ENCODE measurements at regions not wholly inside any gene's neighbourhood (a gene's known extent, or its start where the extent isn't known, plus 50 kb on each side); places are given as distances from the start of the nearest gene placed in this dataset.

DNA sequence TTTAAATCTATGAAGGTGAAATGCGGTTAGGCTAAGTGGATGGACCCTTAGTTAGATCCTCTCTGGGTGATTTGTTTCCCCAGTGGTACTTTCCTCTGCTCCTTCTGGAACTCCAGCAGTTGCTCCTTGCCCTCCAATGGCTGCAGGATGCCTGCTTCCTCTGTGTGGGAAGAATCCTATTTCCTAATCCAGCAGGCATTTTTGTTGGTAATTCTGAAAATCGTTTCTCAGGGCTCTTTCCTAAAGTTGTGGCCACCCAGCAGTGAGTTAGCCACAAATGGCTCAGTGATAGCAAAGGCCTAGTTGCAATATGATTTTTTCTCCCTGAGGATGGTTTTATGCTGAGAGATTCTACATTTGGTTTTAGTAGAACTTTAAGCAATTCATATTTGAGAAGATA, 332.3 kb upstream of the C2CD4B start (continued):
- TF ChIP-seq, protein P1, sequence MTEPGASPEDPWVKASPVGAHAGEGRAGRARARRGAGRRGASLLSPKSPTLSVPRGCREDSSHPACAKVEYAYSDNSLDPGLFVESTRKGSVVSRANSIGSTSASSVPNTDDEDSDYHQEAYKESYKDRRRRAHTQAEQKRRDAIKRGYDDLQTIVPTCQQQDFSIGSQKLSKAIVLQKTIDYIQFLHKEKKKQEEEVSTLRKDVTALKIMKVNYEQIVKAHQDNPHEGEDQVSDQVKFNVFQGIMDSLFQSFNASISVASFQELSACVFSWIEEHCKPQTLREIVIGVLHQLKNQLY (CRISPR knock-in tag; IDR thresholded peaks at IDR 0.05): no peak
- no peak for TF ChIP-seq PRRX2 (CRISPR knock-in tag; IDR thresholded peaks at IDR 0.05)
- no peak for TF ChIP-seq STAT6 (CRISPR knock-in tag; conservative IDR thresholded peaks at IDR 0.05; ENCODE audit: low read depth)
- no peak for TF ChIP-seq MAX (CRISPR knock-in tag; IDR thresholded peaks at IDR 0.05)
- TF ChIP-seq NFYB (CRISPR knock-in tag; conservative IDR thresholded peaks at IDR 0.05; ENCODE audit: low read depth): no peak
- TF ChIP-seq E2F5 (CRISPR knock-in tag; IDR thresholded peaks at IDR 0.05): no peak

DNA sequence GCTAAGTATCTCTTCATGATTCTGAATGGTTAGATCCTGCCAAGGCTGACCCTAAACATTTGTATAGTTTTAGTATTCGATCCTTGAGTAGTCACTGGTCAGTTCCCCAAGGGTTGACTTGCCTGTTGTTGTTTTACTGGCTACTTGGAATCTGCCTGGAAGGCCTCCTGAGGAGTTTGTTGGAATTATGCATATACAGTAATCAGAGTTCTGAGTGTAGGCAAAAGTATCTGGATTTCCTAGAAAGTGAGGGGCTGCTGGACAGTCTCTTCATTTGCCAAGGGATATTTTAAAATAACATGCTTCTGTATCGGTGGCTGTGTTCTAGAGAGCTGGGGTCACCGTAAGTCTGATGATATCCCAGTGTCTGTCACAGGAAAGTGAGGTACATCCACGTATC, 333.2 kb upstream of the C2CD4B start:
- TF ChIP-seq TEAD1 (CRISPR knock-in tag; IDR thresholded peaks at IDR 0.05) (no peak), TCF7 (CRISPR knock-in tag; IDR thresholded peaks at IDR 0.05; ENCODE audit: low read depth) (no peak), JUN (CRISPR knock-in tag; IDR thresholded peaks at IDR 0.05) (no peak), SOX15 (CRISPR knock-in tag; IDR thresholded peaks at IDR 0.05) (no peak), FOXK1 (CRISPR knock-in tag; IDR thresholded peaks at IDR 0.05) (no peak), KAT7 (CRISPR knock-in tag; IDR thresholded peaks at IDR 0.05; ENCODE audit: borderline replicate concordance) (no peak), GRHL2 (CRISPR knock-in tag; IDR thresholded peaks at IDR 0.05; ENCODE audit: insufficient replicate concordance, severe bottlenecking) (no peak), IRF1 (CRISPR knock-in tag; IDR thresholded peaks at IDR 0.05) (no peak), EMX1 (CRISPR knock-in tag; IDR thresholded peaks at IDR 0.05) (no peak), MAX (CRISPR knock-in tag; IDR thresholded peaks at IDR 0.05) (no peak), TP53 (CRISPR knock-in tag; IDR thresholded peaks at IDR 0.05) (no peak), ZBTB21 (CRISPR knock-in tag; IDR thresholded peaks at IDR 0.05; ENCODE audit: borderline replicate concordance) (no peak), ZNF232 (CRISPR knock-in tag; IDR thresholded peaks at IDR 0.05) (no peak), PRRX2 (CRISPR knock-in tag; IDR thresholded peaks at IDR 0.05) (no peak)
- TF ChIP-seq, protein P2, sequence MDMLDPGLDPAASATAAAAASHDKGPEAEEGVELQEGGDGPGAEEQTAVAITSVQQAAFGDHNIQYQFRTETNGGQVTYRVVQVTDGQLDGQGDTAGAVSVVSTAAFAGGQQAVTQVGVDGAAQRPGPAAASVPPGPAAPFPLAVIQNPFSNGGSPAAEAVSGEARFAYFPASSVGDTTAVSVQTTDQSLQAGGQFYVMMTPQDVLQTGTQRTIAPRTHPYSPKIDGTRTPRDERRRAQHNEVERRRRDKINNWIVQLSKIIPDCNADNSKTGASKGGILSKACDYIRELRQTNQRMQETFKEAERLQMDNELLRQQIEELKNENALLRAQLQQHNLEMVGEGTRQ (CRISPR knock-in tag; IDR thresholded peaks at IDR 0.05): no peak
- TF ChIP-seq, protein P3, sequence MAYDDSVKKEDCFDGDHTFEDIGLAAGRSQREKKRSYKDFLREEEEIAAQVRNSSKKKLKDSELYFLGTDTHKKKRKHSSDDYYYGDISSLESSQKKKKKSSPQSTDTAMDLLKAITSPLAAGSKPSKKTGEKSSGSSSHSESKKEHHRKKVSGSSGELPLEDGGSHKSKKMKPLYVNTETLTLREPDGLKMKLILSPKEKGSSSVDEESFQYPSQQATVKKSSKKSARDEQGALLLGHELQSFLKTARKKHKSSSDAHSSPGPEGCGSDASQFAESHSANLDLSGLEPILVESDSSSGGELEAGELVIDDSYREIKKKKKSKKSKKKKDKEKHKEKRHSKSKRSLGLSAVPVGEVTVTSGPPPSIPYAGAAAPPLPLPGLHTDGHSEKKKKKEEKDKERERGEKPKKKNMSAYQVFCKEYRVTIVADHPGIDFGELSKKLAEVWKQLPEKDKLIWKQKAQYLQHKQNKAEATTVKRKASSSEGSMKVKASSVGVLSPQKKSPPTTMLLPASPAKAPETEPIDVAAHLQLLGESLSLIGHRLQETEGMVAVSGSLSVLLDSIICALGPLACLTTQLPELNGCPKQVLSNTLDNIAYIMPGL (CRISPR knock-in tag; IDR thresholded peaks at IDR 0.05): no peak
- H3K4me1 Mint-ChIP-seq: peaks cover 28% of the 10 kb centered on the region
- H3K27me3 Mint-ChIP-seq (ENCODE audit: low read depth): no peaks in the 10 kb centered on the region
- no peaks in the 10 kb centered on the region for H3K9me3 Mint-ChIP-seq
- no peak for ATAC-seq
- no peaks in the 10 kb centered on the region for H3K36me3 Mint-ChIP-seq
- DNase-seq (ENCODE audit: low spot score): no peak
- H3K4me3 Mint-ChIP-seq: no peak overlapping the region
- H3K27ac Mint-ChIP-seq: no peak overlapping the region; the same call in 1 of the 2 replicates
- POLR2A ChIA-PET: no interaction called here
- CTCF ChIA-PET: no interaction called here
